HepG2 (cell line): ENCODE measurements at regions not wholly inside any gene's neighbourhood (a gene's known extent, or its start where the extent isn't known, plus 50 kb on each side); places are given as distances from the start of the nearest gene placed in this dataset.

ENCODE experiments used
- ARID2 ChIP-seq: sonication (generic); formaldehyde crosslinking; IDR thresholded peaks from 2 replicates; pipeline ENCODE4 v1.8.1; 2022; ENCODE audit warnings: mild to moderate bottlenecking, missing genetic modification reagents, borderline replicate concordance
- ATF6 ChIP-seq: sonication (generic); formaldehyde crosslinking; conservative IDR thresholded peaks from 2 replicates; pipeline ENCODE4 v1.4.0; 2020; ENCODE audit warnings: missing genetic modification reagents
- BATF2 ChIP-seq: sonication (generic); formaldehyde crosslinking; IDR thresholded peaks from 2 replicates; pipeline ENCODE4 v1.8.0; 2022; ENCODE audit warnings: mild to moderate bottlenecking, missing genetic modification reagents, moderate library complexity
- CHCHD3 ChIP-seq: sonication (generic); formaldehyde crosslinking; IDR thresholded peaks from 2 replicates; pipeline ENCODE4 v1.8.0; 2022; ENCODE audit warnings: mild to moderate bottlenecking, missing genetic modification reagents, moderate library complexity
- EP300 ChIP-seq, 3 experiments: sonication (generic) in 1 of 3; formaldehyde crosslinking in 1 of 3; IDR thresholded peaks; 2 replicates each; pipeline versions ENCODE4 v1.5.1 to v1.6.1; 2011 to 2020; ENCODE audit warnings: low read depth in 2 of 3, low read length in 2 of 3, borderline replicate concordance in 1 of 3, improper control_type of control experiment in 1 of 3, mild to moderate bottlenecking in 1 of 3, missing genetic modification reagents in 1 of 3, moderate library complexity in 1 of 3
- ETV6 ChIP-seq: sonication (generic); formaldehyde crosslinking; conservative IDR thresholded peaks from 2 replicates; pipeline ENCODE4 v1.4.0; 2020; ENCODE audit warnings: missing genetic modification reagents
- HNRNPH1 ChIP-seq: fragments of 200-400 bp; formaldehyde crosslinking; optimal IDR thresholded peaks from 2 replicates; pipeline ENCODE3; 2017; ENCODE audit warnings: mild to moderate bottlenecking, low read depth, low read length
- MAZ ChIP-seq, 2 experiments: sonication (generic) in 1 of 2; formaldehyde crosslinking in 1 of 2; IDR thresholded peaks; 2 replicates each; pipeline versions ENCODE4 v1.5.0 to v1.6.1; 2012 to 2020; ENCODE audit warnings: low read depth in 2 of 2, mild to moderate bottlenecking in 2 of 2, borderline replicate concordance in 1 of 2, improper control_type of control experiment in 1 of 2, low read length in 1 of 2, missing genetic modification reagents in 1 of 2, moderate library complexity in 1 of 2
- PPARG ChIP-seq: conservative IDR thresholded peaks from 2 replicates; pipeline ENCODE4 v1.6.1; 2016; ENCODE audit warnings: missing biosample characterization, missing genetic modification reagents
- SP5 ChIP-seq: IDR thresholded peaks from 2 replicates; pipeline ENCODE4 v1.6.1; 2016; ENCODE audit warnings: low read depth, borderline replicate concordance
- ZMAT5 ChIP-seq: sonication (generic); formaldehyde crosslinking; IDR thresholded peaks from 2 replicates; pipeline ENCODE4 v1.5.0; 2020; ENCODE audit warnings: mild to moderate bottlenecking, low read depth, missing genetic modification reagents, borderline replicate concordance
- ZNF142 ChIP-seq: sonication (generic); formaldehyde crosslinking; IDR thresholded peaks from 2 replicates; pipeline ENCODE4 v1.4.0; 2020; ENCODE audit warnings: missing genetic modification reagents
- ZNF276 ChIP-seq: sonication (generic); formaldehyde crosslinking; IDR thresholded peaks from 2 replicates; pipeline ENCODE4 v1.4.0; 2020; ENCODE audit warnings: mild to moderate bottlenecking, low read depth, missing genetic modification reagents
- ZNF788 ChIP-seq: sonication (generic); formaldehyde crosslinking; IDR thresholded peaks from 2 replicates; pipeline ENCODE4 v1.5.0; 2020; ENCODE audit warnings: mild to moderate bottlenecking, missing genetic modification reagents, borderline replicate concordance

- TF ChIP-seq ZNF276 (CRISPR knock-in tag) (peak; percentile 50; the same call in 1 of the 2 replicates), EP300 (IDR thresholded peaks at IDR 0.05; ENCODE audit: low read depth in 2 of 2, low read length in 2 of 2) (peak; percentile 97 to 100), EP300 (CRISPR knock-in tag; IDR thresholded peaks at IDR 0.05; ENCODE audit: borderline replicate concordance) (peak; percentile 70; the same call in 1 of the 2 replicates), ETV6 (0 out of 2 replicates have a peak, but pooled peaks have one; percentile 21), ZNF788 (CRISPR knock-in tag) (peak; percentile 87), ARID2 (CRISPR knock-in tag) (peak; percentile 42; the same call in 1 of the 2 replicates), MAZ (IDR thresholded peaks at IDR 0.05; ENCODE audit: borderline replicate concordance, low read depth, low read length) (peak; percentile 87), MAZ (CRISPR knock-in tag; IDR thresholded peaks at IDR 0.05; ENCODE audit: low read depth) (peak; percentile 97), PPARG (CRISPR knock-in tag) (peak; percentile 99), ATF6 (CRISPR knock-in tag) (no peak), SP5 (CRISPR knock-in tag) (peak; percentile 83; the same call in 1 of the 2 replicates), ZMAT5 (CRISPR knock-in tag) (no peak), BATF2 (CRISPR knock-in tag) (0 out of 2 replicates have a peak, but pooled peaks have one; percentile 64), ZNF142 (CRISPR knock-in tag) (peak; percentile 18; the same call in 1 of the 2 replicates), CHCHD3 (CRISPR knock-in tag) (peak; percentile 66; the same call in 1 of the 2 replicates), HNRNPH1 (peak; percentile 31)
Measured at GRCh38 chr16:50467943-50468748, 80.0 kb upstream of the NKD1 start (continued).
